AG10803 (cell line): ENCODE measurements at regions not wholly inside any gene's neighbourhood (a gene's known extent, or its start where the extent isn't known, plus 50 kb on each side); places are given as distances from the start of the nearest gene placed in this dataset.
"Not testable (repeated sequence)": the region's sequence is repeated elsewhere in the genome, so short reads cannot be mapped to it uniquely, and the experiment has no call there.

Source experiments
- DNase-seq: peaks from one replicate; pipeline ENCODE4 v3.0.0; 2010; ENCODE audit warnings: low read depth
- H3K4me3 ChIP-seq: 2 replicates; pipeline ENCODE4 v1.5.1; 2011; ENCODE audit warnings: mild to moderate bottlenecking, low read length, control low read depth
- CTCF ChIP-seq: conservative IDR thresholded peaks from 2 replicates; pipeline ENCODE4 v1.5.1; 2011; ENCODE audit warnings: mild to moderate bottlenecking, low read length, control low read depth, inconsistent platforms

GRCh38 chr5:62199792-62200716 is 106.0 kb upstream of the KIF2A start:
- DNase-seq = peak; percentile 11
- no peak for TF ChIP-seq CTCF
- H3K4me3 ChIP-seq = no peak overlapping the region

GRCh38 chr5:62206150-62206829 is 99.7 kb upstream of the KIF2A start:
- H3K4me3 ChIP-seq = no peak overlapping the region
- TF ChIP-seq CTCF = peak; percentile 42
- DNase-seq = peak; percentile 26

GRCh38 chr5:62208218-62208852 is 97.7 kb upstream of the KIF2A start:
- no peak overlapping the region for H3K4me3 ChIP-seq
- TF ChIP-seq CTCF = no peak
- DNase-seq = no peak

GRCh38 chr5:62211405-62211804 is 94.6 kb upstream of the KIF2A start:
- no peak for TF ChIP-seq CTCF
- no peak for DNase-seq
- H3K4me3 ChIP-seq = no peak overlapping the region

- no peak for DNase-seq
- H3K4me3 ChIP-seq = no peak overlapping the region
- TF ChIP-seq CTCF = no peak
Measured at GRCh38 chr5:62212648-62213047, 93.4 kb upstream of the KIF2A start.

- H3K4me3 ChIP-seq = no peak overlapping the region
- TF ChIP-seq CTCF = no peak
- DNase-seq = no peak
Measured at GRCh38 chr5:62214701-62215100, 91.3 kb upstream of the KIF2A start.

- not testable (repeated sequence) for H3K4me3 ChIP-seq, DNase-seq
Measured at GRCh38 chr5:62216603-62217002, 89.4 kb upstream of the KIF2A start.

- H3K4me3 ChIP-seq = not testable (repeated sequence)
- peak; percentile 20 for DNase-seq
Measured at GRCh38 chr5:62217095-62217494, 88.9 kb upstream of the KIF2A start.

- H3K4me3 ChIP-seq, DNase-seq: not testable (repeated sequence)
Measured at GRCh38 chr5:62218860-62219259, 87.1 kb upstream of the KIF2A start.

GRCh38 chr5:62221881-62222280 is 84.1 kb upstream of the KIF2A start:
- DNase-seq, H3K4me3 ChIP-seq: not testable (repeated sequence)

GRCh38 chr5:62222305-62222704 is 83.7 kb upstream of the KIF2A start:
- H3K4me3 ChIP-seq = not testable (repeated sequence)
- DNase-seq = peak; percentile 77
